Ovary (tissue), 3 donors: ENCODE measurements at regions not wholly inside any gene's neighbourhood (a gene's known extent, or its start where the extent isn't known, plus 50 kb on each side); places are given as distances from the start of the nearest gene placed in this dataset.

Source experiments
- CTCF ChIP-seq, 3 donors: fragments of 450-650 bp in 2 of 3; fragments of 200-600 bp in 1 of 3; IDR thresholded peaks; one replicate each; pipeline versions ENCODE4 v1.5.1 to v1.8.0; 2016 to 2022; ENCODE audit warnings: antibody characterized with exemption in 3 of 3, mild to moderate bottlenecking in 1 of 3
- EP300 ChIP-seq: sonication (generic); formaldehyde crosslinking; IDR thresholded peaks from one replicate; pipeline ENCODE4 v1.6.1; 2017; ENCODE audit warnings: antibody characterized with exemption
- POLR2A ChIP-seq: fragments of 450-650 bp; IDR thresholded peaks from one replicate; pipeline ENCODE4 v1.6.1; 2017; ENCODE audit warnings: antibody characterized with exemption, mild to moderate bottlenecking, moderate library complexity
- donor health status: DM: no; HTN: no; CAD: no.

- TF ChIP-seq CTCF (IDR thresholded peaks at IDR 0.05) (no peak), POLR2A (no peak), EP300 (no peak)
These were observed 579.1 kb downstream of the CCSER2 start for GRCh38 chr10:84907461-84908009.
